ENCODE measurements at regions not wholly inside any gene's neighbourhood (a gene's known extent, or its start where the extent isn't known, plus 50 kb on each side); places are given as distances from the start of the nearest gene placed in this dataset.
"Not testable (repeated sequence)": the region's sequence is repeated elsewhere in the genome, so short reads cannot be mapped to it uniquely, and the experiment has no call there.

- no peaks in the 10 kb centered on the region for H3K4me1 Mint-ChIP-seq (ENCODE audit: low read depth)
Measured at GRCh38 chr3:20254268-20255117, 68.5 kb upstream of the SGO1 start.

DNA sequence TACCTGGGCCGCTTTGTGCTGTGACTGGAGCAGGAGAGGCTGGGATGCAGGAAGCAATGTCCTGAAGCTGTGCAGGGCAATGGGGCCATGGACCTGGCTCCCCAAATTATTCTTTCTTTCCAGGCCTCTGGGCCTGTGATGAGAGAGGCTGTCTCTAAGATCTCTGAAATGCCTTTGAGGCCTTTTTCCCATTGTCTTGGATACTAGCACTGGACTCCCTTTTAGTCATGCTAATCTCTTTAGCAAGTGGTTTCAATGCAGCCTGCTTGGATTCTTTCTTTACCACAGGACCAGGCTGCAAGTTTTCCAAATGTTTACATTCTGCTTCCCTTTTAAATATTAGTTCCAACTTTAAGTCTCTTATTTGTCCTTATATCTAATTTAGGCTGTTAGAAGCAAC is 64.8 kb upstream of the SGO1 start:
- no peak for DNase-seq
- Mint-ChIP-seq H3K4me1 (ENCODE audit: low read depth) (peaks cover 2% of the 10 kb centered on the region), H3K27ac (no peak overlapping the region), H3K27me3 (no peaks in the 10 kb centered on the region), H3K9me3 (peaks cover 5% of the 10 kb centered on the region), H3K36me3 (ENCODE audit: low read depth) (no peaks in the 10 kb centered on the region), H3K4me3 (no peak overlapping the region)

More at GRCh38 chr3:20254268-20255117, 68.5 kb upstream of the SGO1 start:
- Mint-ChIP-seq H3K9me3 (peaks cover 2% of the 10 kb centered on the region), H3K27ac (no peak overlapping the region), H3K36me3 (ENCODE audit: low read depth) (no peaks in the 10 kb centered on the region), H3K4me3 (no peak overlapping the region), H3K27me3 (no peaks in the 10 kb centered on the region)
- DNase-seq: no peak

DNA sequence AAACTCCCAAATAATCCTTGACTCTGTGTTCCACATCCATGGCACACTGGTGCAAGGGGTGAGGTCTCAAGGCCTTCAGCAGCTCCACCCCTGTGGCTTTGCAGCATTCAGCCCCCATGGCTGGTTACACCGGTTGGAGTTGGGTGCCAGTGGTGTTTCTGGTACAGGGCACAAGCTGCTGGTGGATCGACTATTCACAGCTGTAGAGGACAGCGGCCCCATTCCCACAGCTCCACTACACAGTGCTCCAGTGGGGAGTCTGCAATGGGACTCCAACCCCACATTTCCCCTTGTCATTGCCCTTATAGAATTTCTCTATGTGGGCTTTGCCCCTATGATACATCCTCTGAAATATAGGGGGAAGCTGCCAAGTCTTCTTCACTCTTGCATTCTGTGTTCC is 64.3 kb upstream of the SGO1 start:
- Mint-ChIP-seq H3K27me3 (no peaks in the 10 kb centered on the region), H3K27ac (no peak overlapping the region), H3K4me3 (no peak overlapping the region), H3K36me3 (ENCODE audit: low read depth) (no peaks in the 10 kb centered on the region), H3K9me3 (peaks cover 7% of the 10 kb centered on the region), H3K4me1 (ENCODE audit: low read depth) (peaks cover 2% of the 10 kb centered on the region)
- no peak for DNase-seq

- no peak overlapping the region for H3K27ac Mint-ChIP-seq
- no peak overlapping the region for H3K4me3 Mint-ChIP-seq
- peaks cover 23% of the 10 kb centered on the region for H3K9me3 Mint-ChIP-seq
- no peaks in the 10 kb centered on the region for H3K36me3 Mint-ChIP-seq (ENCODE audit: low read depth)
- no peaks in the 10 kb centered on the region for H3K27me3 Mint-ChIP-seq
- H3K4me1 Mint-ChIP-seq (ENCODE audit: low read depth): peaks cover 2% of the 10 kb centered on the region
- DNase-seq: no peak
Measured at GRCh38 chr3:20246662-20247061, 60.7 kb upstream of the SGO1 start.

GRCh38 chr3:20245781-20246180 is 59.8 kb upstream of the SGO1 start:
- H3K4me3 Mint-ChIP-seq: no peak overlapping the region
- peaks cover 2% of the 10 kb centered on the region for H3K4me1 Mint-ChIP-seq (ENCODE audit: low read depth)
- no peaks in the 10 kb centered on the region for H3K36me3 Mint-ChIP-seq (ENCODE audit: low read depth)
- no peaks in the 10 kb centered on the region for H3K27me3 Mint-ChIP-seq
- no peak for DNase-seq
- peaks cover 23% of the 10 kb centered on the region for H3K9me3 Mint-ChIP-seq
- no peak overlapping the region for H3K27ac Mint-ChIP-seq

DNA sequence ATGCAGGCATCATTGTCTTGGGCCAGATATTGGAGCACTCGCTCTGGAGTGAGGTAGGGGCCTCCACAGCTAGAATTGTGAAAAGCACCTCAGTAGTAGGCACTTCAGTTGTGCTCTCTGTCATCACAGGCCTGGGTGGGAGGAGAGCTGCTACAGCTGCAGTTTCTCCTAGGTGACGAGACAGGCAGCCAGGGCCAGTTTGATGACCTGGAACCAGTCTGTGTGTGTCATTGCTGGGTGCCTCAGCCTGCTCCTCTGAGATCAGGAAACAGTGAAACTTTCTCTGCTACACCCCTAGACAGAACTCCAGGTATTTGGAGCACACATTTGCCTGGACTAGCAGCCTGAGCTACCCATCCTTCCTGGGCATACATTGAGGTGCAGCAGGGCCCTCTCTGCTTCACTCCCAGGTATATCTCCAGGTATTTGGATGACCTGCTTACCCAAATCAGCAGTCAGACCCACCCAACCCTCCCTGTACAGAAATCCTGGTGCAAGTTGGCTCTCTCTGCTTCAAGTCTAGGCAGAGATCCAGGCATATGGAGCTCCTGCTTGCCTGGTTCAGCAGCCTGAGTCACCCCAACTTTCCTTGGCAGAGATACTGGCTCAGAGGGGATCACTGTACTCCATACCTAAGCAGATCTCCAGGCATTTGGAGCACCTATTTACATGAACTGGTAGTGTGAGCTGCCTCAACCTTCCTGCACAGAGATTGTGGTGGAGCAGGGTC is 54.3 kb upstream of the SGO1 start:
- H3K27me3 Mint-ChIP-seq: no peaks in the 10 kb centered on the region
- H3K9me3 Mint-ChIP-seq: peaks cover 18% of the 10 kb centered on the region
- H3K27ac Mint-ChIP-seq: no peak overlapping the region
- H3K36me3 Mint-ChIP-seq (ENCODE audit: low read depth): no peaks in the 10 kb centered on the region
- H3K4me3 Mint-ChIP-seq: no peak overlapping the region
- DNase-seq: no peak
- no peaks in the 10 kb centered on the region for H3K4me1 Mint-ChIP-seq (ENCODE audit: low read depth)

DNA sequence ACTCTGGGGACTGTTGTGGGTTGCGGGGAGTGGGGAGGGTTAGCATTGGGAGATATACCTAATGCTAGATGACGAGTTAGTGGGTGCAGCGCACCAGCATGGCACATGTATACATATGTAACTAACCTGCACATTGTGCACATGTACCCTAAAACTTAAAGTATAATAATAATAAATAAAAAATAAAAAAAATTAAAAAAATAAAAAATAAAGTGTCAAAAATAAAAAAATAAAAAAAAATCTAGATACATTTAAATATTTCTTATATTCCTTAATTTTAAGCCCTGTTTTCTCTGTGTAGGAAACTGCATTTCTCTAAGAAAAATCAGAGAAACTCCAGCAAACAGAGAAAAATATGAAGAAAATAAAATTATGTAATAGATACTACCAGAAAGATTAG is 52.2 kb upstream of the SGO1 start:
- H3K4me1 Mint-ChIP-seq (ENCODE audit: low read depth); H3K4me3 Mint-ChIP-seq; H3K27me3 Mint-ChIP-seq: not testable (repeated sequence)

DNA sequence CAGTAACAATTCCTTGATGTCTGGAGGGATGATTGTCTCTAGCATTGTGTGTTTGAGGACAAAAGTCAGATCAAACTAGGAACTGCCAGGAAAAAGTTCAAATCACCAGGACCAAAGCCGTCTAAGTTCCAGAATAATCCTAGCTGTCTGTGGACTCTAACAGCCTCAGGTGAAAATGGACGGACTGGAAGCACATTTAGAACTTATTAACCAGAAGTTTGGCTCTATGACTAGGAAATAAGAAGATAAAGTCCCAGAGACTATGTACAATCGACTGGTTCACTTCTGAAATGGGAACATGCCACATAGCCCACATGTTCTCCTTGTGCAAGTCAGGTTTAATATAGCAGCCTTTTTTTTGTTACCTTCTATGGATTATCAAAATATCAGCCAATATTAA is 50.6 kb upstream of the SGO1 start:
- DNase-seq: no peak
- no peaks in the 10 kb centered on the region for H3K27me3 Mint-ChIP-seq
- peaks cover 1% of the 10 kb centered on the region for H3K9me3 Mint-ChIP-seq
- no peak overlapping the region for H3K4me3 Mint-ChIP-seq
- H3K36me3 Mint-ChIP-seq (ENCODE audit: low read depth): no peaks in the 10 kb centered on the region
- H3K4me1 Mint-ChIP-seq (ENCODE audit: low read depth): no peaks in the 10 kb centered on the region
- H3K27ac Mint-ChIP-seq: no peak overlapping the region

More for the DNA sequence above, 52.2 kb upstream of the SGO1 start:
- not testable (repeated sequence) for DNase-seq; H3K36me3 Mint-ChIP-seq (ENCODE audit: low read depth); H3K27ac Mint-ChIP-seq
- H3K9me3 Mint-ChIP-seq: peaks cover 16% of the 10 kb centered on the region
